Left hindlimb (tissue), 1 donor: ENCODE measurements at regions not wholly inside any gene's neighbourhood (a gene's known extent, or its start where the extent isn't known, plus 50 kb on each side); places are given as distances from the start of the nearest gene placed in this dataset.
A peak's percentile ranks its signal among the peaks of the same experiment; 100 is the strongest.
"Not testable (repeated sequence)": the region's sequence is repeated elsewhere in the genome, so short reads cannot be mapped to it uniquely, and the experiment has no call there.

Source experiments
- DNase-seq: peaks from one replicate; pipeline ENCODE4 v3.0.0-alpha.2; 2018

- not testable (repeated sequence) for DNase-seq
These were observed 460.3 kb downstream of the ZNF33B start for GRCh38 chr10:42177793-42178689.

GRCh38 chr10:42177077-42177792 is 461.1 kb downstream of the ZNF33B start:
- DNase-seq, result no peak

DNA sequence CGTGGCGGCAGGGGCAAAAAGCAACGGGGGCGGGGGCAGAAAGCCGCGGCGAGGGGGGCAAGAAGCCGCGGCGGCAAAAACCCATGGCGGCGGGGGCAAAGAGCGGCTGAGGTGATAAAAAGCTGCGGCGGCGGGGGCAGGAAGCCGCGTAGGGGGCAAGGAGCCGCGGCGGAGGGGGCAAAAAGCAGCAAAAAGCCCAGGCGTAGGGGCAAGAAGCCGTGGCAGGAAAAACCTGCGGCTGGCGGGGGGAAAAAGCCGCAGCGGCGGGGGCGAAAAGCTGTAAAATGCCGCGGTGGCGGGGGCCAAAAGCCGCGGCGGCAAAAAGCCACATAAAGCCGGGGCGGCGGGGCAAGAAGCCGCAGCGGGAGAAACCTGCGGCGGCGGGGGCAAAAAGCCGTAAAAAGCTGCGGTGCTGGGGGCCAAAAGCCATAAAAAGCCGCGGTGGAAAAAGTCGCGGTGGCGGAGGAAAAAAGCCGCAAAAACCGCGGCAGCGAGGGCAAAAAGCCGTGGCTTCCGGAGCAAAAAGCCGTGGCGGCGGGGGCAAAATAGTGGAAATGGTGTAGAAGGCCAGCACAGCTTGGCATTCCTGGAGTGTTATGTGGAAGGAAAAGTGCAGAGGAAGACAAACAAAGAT is 487.8 kb downstream of the ZNF33B start:
- DNase-seq, result no peak

DNA sequence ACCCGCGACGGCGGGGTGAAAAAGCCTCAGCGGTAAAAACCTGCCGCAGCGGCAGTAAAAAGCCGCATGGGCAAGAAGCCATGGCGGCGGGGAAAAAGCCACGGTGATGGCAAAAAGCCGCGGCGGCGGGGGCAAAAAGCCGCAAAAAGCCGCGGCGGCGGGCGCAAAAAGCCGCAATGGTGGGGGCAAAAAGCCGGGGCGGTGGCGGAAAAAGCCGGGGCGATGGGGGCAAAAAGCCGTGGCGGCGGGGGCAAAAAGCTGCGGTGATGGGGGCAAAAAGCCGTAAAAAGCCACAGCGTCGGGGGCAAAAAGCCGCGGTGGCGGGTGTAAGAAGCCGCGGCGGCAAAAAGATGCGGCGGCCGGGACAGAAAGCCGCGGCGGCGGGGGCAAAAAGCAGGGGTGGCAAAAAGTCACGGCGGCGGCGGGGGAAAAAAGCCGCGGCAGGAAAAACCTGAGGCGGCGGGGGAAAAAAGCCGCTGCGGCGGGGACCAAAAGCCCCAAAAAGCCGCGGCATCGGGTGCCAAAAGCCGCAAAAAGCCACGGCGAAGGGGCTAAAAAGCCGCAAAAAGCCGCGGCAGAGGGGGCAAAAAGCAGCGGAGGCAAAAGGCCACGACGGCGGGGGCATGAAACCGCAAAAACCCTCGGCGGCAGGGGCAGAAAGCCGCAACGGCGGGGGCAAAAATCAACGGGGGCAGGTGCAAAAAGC is 488.5 kb downstream of the ZNF33B start:
- no peak for DNase-seq

DNA sequence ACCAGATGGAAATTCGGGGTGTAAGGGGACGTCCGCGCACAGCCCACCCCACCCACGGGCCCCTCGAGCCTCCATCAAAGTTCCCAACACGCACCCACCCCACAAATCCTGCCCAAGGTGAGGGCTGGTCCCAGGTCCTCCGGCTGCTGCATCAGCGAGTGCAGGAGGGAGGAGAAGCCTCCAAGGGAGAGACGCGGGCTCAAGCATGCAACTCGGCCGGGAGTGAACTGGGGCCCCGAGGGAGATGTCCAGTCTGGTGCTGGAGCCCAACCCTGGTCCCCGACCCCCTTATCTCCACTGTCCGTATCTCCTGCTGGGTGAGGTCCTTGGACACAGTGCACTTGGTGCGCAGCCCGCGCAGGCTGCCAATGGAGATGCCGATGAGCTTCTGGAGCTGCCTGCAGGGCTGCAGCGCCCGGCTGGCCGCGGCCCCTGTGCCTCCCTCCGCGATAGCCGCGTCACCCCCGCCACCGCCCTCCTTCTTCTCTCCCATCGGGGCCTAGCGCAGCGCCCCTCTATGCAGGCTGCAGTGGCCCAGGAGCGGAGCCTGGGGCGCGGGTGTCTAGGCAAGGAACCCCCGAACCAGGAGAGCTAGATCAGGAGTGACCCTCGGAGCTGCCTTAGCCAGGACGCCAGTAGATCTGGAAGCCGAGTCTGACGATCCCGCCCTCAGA is 489.2 kb downstream of the ZNF33B start:
- DNase-seq, result peak; percentile 21

- DNase-seq, result not testable (repeated sequence)
These were observed 492.2 kb downstream of the ZNF33B start for GRCh38 chr10:42146165-42146564.

- not testable (repeated sequence) for DNase-seq
These were observed 500.3 kb downstream of the ZNF33B start for GRCh38 chr10:42138023-42138422.

DNA sequence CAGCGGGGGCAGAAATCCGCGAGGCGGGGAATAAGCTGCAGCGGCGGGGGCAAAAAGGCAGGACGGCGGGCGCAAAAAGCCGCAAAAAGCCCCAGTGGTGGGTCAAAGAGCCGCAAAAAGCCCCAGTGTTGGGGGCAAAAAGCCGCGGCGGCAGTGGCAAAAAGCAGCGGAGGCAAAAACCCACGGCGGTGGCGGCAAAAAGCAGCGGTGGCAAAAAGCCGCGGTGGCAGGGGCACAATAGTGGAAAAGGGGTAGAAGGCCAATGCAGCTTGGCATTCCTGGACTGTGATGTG is 525.3 kb downstream of the ZNF33B start:
- DNase-seq, result no peak

- no peak for DNase-seq
These were observed 525.8 kb downstream of the ZNF33B start for GRCh38 chr10:42112331-42113157.

- no peak for DNase-seq
These were observed 526.6 kb downstream of the ZNF33B start for GRCh38 chr10:42111661-42112330.

- no peak for DNase-seq
These were observed 527.3 kb downstream of the ZNF33B start for GRCh38 chr10:42111076-42111475.
